Activated naive CD8-positive, alpha-beta T cell treated with anti-CD3 and anti-CD28 coated beads for 36 hours (primary cell): ENCODE measurements at regions not wholly inside any gene's neighbourhood (a gene's known extent, or its start where the extent isn't known, plus 50 kb on each side); places are given as distances from the start of the nearest gene placed in this dataset.

Experiments
- DNase-seq: peaks from one replicate; pipeline ENCODE4 v3.0.0; 2021
- H3K27ac Mint-ChIP-seq: one replicate; pipeline ENCODE4 v1.8.0; 2022; ENCODE audit warnings: mild to moderate bottlenecking, moderate library complexity, mixed read lengths
- H3K27me3 Mint-ChIP-seq: one replicate; pipeline ENCODE4 v1.8.0; 2022; ENCODE audit warnings: mild to moderate bottlenecking, mixed read lengths
- H3K36me3 Mint-ChIP-seq: one replicate; pipeline ENCODE4 v1.8.0; 2021; ENCODE audit warnings: mild to moderate bottlenecking, mixed read lengths
- H3K4me1 Mint-ChIP-seq: one replicate; pipeline ENCODE4 v1.8.0; 2021; ENCODE audit warnings: mixed read lengths
- H3K4me3 Mint-ChIP-seq: one replicate; pipeline ENCODE4 v1.8.0; 2022; ENCODE audit warnings: mild to moderate bottlenecking, moderate library complexity, mixed read lengths
- H3K9me3 Mint-ChIP-seq: one replicate; pipeline ENCODE4 v1.8.0; 2022; ENCODE audit warnings: mixed read lengths

DNA sequence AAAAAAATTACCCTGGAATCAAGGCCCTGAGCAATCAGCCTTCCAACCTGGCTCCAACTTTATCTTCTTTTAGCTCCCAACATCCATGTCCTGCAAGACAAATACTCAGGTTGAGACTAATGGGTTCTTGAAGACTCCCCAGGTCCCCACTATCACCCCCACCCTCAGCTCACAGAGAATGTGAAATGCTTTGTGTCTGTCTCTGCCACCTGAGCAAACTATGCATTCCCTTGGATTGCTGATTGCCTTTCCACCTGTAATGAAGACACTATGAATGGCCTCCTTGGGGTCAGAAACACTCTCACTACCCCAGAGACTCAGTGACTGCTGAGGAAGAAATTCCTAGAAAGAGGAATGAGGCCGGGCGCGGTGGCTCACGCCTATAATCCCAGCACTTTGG is 121.2 kb upstream of the GALNT2 start:
- Mint-ChIP-seq H3K4me3 (no peak overlapping the region), H3K27ac (no peak overlapping the region), H3K9me3 (no peaks in the 10 kb centered on the region), H3K4me1 (no peaks in the 10 kb centered on the region), H3K27me3 (peaks cover 7% of the 10 kb centered on the region), H3K36me3 (no peaks in the 10 kb centered on the region)
- no peak for DNase-seq

DNA sequence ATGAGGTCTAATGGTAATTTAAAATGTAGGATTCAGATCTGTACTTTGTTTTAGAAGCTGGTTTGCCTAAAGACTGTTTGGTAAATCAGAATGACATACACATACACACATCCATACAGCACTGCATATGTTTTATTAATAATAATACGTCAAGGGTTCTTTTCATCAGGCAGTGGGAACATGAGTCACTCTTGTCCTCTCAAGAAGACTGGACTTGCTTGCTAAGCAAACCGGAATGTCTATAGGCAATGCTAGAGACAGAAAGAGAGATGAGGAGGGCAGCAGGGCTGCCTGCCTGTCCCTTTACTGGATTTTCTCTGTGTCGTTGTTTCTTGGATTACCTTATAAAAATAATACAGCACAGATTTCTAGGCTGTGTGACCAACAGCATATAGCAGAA is 119.1 kb upstream of the GALNT2 start:
- H3K36me3 Mint-ChIP-seq = no peaks in the 10 kb centered on the region
- no peak overlapping the region for H3K27ac Mint-ChIP-seq
- H3K9me3 Mint-ChIP-seq = no peaks in the 10 kb centered on the region
- H3K4me1 Mint-ChIP-seq = no peaks in the 10 kb centered on the region
- no peak for DNase-seq
- H3K4me3 Mint-ChIP-seq = no peak overlapping the region
- peaks cover 4% of the 10 kb centered on the region for H3K27me3 Mint-ChIP-seq

DNA sequence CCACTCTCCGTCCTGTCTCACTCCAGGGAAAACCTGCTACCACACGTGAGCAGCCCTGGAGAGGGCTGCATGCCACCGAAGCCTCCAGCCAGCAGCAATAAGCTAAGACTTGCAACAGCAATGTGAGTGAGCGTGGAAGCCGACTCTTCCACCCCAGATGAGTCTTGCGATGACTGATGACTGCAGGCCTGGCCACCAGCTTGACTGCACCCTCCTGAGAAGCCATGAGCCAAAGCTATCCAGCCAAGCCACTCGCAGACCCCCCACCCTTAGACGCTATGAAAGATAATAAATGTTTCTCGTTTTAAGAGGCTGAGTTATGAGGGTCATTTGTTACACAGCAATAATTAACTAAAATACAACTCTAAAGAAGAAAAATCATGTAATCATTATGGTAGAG is 118.6 kb upstream of the GALNT2 start:
- H3K4me1 Mint-ChIP-seq = no peaks in the 10 kb centered on the region
- H3K4me3 Mint-ChIP-seq = no peak overlapping the region
- H3K9me3 Mint-ChIP-seq = no peaks in the 10 kb centered on the region
- no peak overlapping the region for H3K27ac Mint-ChIP-seq
- DNase-seq = no peak
- H3K27me3 Mint-ChIP-seq = peaks cover 4% of the 10 kb centered on the region
- H3K36me3 Mint-ChIP-seq = no peaks in the 10 kb centered on the region

DNA sequence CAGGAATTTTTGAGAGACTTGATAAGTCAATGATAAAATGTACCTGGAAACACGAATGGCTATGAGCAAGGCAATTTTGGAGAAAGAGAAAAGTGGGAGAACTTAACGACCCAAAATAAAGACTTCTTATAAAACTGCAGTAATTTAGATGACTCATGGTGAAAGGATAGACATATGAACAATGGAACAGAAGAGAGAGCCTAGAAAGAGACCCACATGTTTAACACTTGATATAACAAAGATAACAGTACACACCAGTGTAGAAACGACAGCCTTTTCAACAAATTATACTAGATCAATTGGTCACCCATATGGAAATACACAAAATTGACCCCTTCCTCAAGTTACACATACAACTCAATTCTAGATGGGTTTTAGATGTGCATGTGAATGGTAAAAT is 117.5 kb upstream of the GALNT2 start:
- Mint-ChIP-seq H3K4me3 (no peak overlapping the region), H3K4me1 (peaks cover 5% of the 10 kb centered on the region), H3K9me3 (no peaks in the 10 kb centered on the region), H3K27ac (no peak overlapping the region), H3K36me3 (no peaks in the 10 kb centered on the region), H3K27me3 (peaks cover 4% of the 10 kb centered on the region)
- DNase-seq = no peak

DNA sequence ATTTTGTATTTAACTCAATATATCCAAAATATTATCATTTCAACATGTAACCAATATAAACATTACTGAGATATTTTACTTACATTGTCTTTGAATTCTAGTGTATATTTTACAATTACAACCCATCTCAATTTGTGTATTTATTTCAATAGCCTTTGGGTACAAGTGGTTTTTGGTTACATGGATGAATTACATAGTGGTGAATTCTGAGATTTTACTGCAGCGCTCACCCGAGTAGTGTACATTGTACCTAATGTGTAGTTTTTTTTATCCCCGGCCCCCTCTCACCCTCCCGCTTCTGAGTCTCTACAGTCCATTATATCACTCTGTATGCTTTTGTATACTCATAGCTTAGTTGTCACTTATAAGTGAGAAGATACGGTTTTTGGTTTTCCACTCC is 117.0 kb upstream of the GALNT2 start:
- no peaks in the 10 kb centered on the region for H3K9me3 Mint-ChIP-seq
- H3K27ac Mint-ChIP-seq = no peak overlapping the region
- H3K27me3 Mint-ChIP-seq = peaks cover 3% of the 10 kb centered on the region
- no peaks in the 10 kb centered on the region for H3K36me3 Mint-ChIP-seq
- H3K4me1 Mint-ChIP-seq = peaks cover 5% of the 10 kb centered on the region
- no peak for DNase-seq
- H3K4me3 Mint-ChIP-seq = no peak overlapping the region

DNA sequence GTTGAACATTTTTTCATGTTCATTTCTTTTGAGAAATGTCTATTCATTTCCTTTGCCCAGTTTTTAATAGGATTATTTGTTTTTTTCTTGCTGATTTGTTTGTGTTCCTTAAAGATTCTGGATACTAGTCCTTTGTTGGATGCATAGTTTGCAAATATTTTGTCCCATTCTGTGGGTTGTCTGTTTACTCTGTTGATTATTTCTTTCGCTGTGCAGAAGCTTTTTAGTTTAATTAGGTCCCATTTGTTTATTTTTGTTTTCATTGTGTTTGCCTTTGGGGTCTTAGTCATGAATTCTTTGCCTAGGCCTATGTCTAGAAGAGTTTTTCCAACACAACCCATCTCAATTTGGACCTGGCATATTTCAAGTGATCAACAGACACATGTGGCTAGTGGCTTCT is 116.1 kb upstream of the GALNT2 start:
- no peak overlapping the region for H3K27ac Mint-ChIP-seq
- peaks cover 5% of the 10 kb centered on the region for H3K4me1 Mint-ChIP-seq
- DNase-seq = no peak
- no peaks in the 10 kb centered on the region for H3K27me3 Mint-ChIP-seq
- no peak overlapping the region for H3K4me3 Mint-ChIP-seq
- H3K36me3 Mint-ChIP-seq = no peaks in the 10 kb centered on the region
- no peaks in the 10 kb centered on the region for H3K9me3 Mint-ChIP-seq

DNA sequence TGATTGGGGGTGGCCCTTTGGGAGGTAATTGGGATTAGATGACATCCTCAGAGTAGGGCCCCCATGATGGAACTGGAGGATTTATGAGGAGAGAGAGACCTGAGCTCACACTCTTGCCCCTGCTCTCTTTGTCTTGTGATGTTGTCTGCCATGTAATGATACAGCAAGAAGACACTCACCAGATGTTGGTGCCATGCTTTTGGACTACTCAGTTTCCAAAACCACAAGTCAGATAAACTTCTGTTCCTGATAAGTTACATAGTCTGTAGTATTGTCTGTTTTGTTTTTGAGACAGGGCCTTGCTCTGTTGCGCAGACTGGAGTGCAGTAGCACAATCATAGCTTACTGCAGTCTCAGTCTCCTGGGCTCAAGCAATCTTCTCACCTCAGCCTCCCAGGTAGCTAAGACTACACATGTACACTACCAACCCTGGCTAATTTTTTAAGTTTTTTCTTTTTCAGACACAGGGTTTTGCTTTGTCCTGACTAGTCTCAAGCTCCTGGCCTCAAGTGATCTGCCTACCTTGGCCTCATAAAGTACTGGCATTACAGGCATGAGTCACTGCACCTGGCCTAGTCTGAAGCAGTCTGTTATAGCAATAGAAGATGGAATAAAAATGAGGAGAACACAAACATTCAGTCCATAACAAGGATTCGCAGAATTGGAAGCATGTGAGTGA is 115.0 kb upstream of the GALNT2 start:
- Mint-ChIP-seq H3K36me3 (no peaks in the 10 kb centered on the region), H3K4me3 (no peak overlapping the region), H3K4me1 (peaks cover 5% of the 10 kb centered on the region), H3K9me3 (no peaks in the 10 kb centered on the region), H3K27ac (no peak overlapping the region), H3K27me3 (no peaks in the 10 kb centered on the region)
- DNase-seq = no peak

DNA sequence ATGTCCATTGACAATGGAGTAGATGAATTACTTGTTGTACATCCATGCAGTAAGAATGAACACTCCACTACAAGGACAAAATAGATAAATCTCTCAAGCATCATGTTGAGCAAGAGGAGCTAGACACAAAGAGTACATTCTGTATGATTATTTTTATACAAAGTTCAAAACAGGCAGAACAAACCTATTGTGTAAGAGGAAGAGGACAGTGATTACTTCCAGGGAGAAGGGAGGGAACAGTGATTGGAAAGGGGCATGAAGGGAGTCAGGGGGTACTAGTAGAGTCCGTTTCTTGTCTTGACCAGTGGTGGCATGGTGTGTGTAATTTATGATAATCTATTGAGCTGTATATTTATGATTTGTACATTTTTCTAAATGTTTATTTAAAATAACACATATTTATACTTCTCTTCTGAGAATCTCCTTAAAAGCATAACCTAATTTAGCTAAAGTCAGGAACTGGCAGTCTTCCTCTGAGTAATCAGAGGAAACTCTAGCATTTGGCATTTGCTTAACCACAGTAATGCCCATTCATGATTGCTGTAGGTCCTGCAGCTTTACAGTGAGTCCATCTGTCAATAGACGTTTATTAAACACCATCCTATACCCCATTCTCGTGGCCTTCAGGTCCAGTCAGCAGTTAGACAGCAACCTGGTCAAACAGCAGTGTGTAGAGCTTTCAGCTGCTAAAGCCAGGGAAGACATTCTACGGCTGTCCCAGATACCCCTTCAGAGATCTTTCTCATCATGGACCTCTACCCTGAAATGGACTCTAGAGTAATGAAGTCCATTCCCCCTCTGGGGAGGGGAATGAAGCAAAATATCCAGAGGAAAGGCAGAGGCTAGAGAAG is 114.1 kb upstream of the GALNT2 start:
- no peaks in the 10 kb centered on the region for H3K27me3 Mint-ChIP-seq
- H3K4me3 Mint-ChIP-seq = no peak overlapping the region

DNA sequence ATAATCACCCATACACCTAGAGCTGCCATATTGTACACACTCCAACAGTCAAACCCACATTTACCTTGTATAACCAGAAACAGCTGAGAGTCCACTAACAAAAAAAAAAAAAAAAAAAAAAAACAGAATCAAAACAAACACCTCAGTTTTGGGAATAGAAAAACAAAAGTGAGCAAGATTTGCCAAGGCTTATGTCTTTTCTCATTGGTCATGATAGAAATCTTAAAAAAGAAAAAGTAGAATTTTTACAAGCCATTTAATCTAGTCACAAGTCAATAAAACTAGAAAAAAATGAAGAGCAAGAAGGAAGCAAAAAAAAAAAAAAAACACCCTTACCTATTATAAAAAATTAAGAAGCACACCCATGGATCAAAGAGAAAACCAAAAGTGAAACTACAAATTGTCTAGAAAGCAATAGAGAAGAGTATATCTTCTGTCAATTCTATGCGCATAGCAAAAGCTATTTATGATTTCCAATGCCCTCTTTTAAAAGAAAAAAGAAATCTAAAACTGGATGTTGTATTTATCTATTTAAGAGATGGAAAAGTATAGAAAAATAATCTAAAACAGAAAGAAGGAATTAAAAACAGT is 113.2 kb upstream of the GALNT2 start:
- Mint-ChIP-seq H3K4me1 (peaks cover 9% of the 10 kb centered on the region), H3K4me3 (no peak overlapping the region), H3K36me3 (peaks cover 3% of the 10 kb centered on the region), H3K27me3 (no peaks in the 10 kb centered on the region), H3K9me3 (peaks cover 9% of the 10 kb centered on the region), H3K27ac (no peak overlapping the region)
- no peak for DNase-seq

More for the DNA sequence above, 114.1 kb upstream of the GALNT2 start:
- Mint-ChIP-seq H3K4me1 (peaks cover 9% of the 10 kb centered on the region), H3K36me3 (peaks cover 3% of the 10 kb centered on the region), H3K9me3 (peaks cover 6% of the 10 kb centered on the region), H3K27ac (no peak overlapping the region)
- no peak for DNase-seq

DNA sequence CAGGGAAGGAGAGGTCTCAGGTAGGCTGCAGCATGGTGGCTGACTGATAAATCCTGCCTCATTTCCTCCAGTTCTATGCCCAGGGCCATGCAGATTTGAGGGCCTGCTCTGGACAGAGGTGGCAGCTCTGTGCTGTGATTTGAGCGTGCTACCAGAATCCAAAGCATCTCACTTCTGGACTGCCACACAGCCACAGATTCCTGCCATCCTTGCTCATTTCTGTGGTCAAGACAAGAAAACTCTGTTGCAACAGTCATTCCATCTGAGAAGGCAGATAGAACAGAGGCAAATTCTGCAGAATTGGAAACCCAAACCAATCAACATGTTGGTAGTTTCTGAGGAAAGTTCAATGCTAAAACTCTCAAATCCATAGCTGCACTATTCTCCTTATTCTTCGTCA is 102.8 kb upstream of the GALNT2 start:
- no peaks in the 10 kb centered on the region for H3K36me3 Mint-ChIP-seq
- no peaks in the 10 kb centered on the region for H3K4me1 Mint-ChIP-seq
- H3K4me3 Mint-ChIP-seq = no peak overlapping the region
- no peak overlapping the region for H3K27ac Mint-ChIP-seq
- no peak for DNase-seq
- H3K9me3 Mint-ChIP-seq = no peaks in the 10 kb centered on the region
- H3K27me3 Mint-ChIP-seq = peaks cover 19% of the 10 kb centered on the region

DNA sequence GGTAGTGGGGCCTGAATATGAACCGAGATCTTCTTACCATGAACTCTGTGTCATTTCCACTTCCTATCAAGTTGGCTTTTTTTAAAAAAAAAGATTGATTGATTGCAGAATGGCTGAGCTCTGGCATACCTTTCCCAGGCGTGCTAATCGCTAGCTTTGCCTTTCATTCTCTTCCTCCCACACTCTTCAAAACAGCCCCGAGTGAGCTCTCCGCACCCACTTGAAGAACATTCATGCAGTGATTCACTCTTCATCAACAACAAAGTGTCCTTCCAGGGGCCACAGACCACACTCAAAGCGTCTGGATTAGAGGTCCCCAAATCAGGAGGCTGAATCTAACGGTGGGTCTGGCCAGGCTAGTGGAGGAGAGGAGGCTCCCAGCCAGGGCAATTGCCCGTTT is 96.3 kb upstream of the GALNT2 start:
- no peak overlapping the region for H3K27ac Mint-ChIP-seq
- no peaks in the 10 kb centered on the region for H3K36me3 Mint-ChIP-seq
- peaks cover 2% of the 10 kb centered on the region for H3K27me3 Mint-ChIP-seq
- no peaks in the 10 kb centered on the region for H3K4me1 Mint-ChIP-seq
- no peak overlapping the region for H3K4me3 Mint-ChIP-seq
- DNase-seq = no peak
- H3K9me3 Mint-ChIP-seq = peaks cover 7% of the 10 kb centered on the region

DNA sequence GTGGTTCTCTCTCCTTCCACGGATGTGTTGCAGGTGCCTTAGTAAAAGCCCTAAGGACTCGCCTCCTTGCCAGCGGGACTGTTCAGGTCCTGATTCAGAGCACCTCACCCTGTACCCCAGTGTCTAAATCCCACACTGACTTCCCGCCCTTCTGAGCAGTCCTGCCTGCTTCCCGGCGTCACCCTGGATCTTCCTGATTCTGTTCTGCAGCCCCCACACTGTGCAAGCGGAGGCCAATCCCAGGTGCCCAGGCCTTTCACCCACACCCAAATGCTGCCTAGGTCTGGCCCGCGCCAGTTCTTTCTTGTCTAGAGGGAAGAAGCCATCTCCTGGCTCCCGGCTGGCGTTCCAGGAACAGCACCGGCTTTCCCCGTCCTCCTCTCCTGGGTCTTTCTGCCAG is 95.9 kb upstream of the GALNT2 start:
- Mint-ChIP-seq H3K4me3 (no peak overlapping the region), H3K27ac (no peak overlapping the region), H3K9me3 (peaks cover 9% of the 10 kb centered on the region), H3K36me3 (no peaks in the 10 kb centered on the region), H3K27me3 (no peaks in the 10 kb centered on the region), H3K4me1 (no peaks in the 10 kb centered on the region)
- no peak for DNase-seq

DNA sequence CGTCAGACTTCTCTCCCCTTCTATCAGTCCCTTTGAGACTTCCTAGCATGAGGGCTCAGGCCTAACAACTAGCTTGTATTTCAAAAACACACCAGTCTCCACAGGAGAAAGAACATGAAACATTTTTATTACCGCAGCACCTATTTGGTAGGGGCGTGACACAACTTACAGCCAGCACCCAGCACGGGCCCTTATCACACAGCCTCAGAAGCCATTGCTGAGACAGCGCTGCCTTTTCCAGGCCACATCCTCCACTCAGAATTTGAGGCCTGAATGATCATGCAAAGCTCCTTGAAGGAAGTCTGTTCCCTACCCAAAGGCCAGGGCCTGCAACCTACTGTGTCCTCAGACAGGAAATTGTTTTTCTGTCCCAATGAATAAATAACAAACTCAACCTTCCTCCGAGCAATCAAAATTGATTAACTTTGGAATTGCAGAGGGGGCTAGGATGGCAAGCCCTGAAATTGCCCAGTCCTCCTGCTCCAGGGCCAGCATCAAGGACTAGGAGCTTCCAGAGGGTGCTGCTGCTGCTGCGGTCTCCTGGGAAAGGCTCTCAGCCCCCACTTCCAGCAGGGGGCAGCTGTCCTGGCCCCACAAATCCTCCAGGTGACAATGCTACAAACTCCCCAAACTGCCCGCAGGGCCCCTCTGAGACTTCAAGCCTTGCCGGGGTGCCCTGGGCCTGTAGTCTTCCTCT is 94.3 kb upstream of the GALNT2 start:
- Mint-ChIP-seq H3K27ac (no peak overlapping the region), H3K4me1 (no peaks in the 10 kb centered on the region), H3K9me3 (peaks cover 12% of the 10 kb centered on the region), H3K36me3 (no peaks in the 10 kb centered on the region), H3K4me3 (no peak overlapping the region), H3K27me3 (no peaks in the 10 kb centered on the region)
- DNase-seq = no peak

DNA sequence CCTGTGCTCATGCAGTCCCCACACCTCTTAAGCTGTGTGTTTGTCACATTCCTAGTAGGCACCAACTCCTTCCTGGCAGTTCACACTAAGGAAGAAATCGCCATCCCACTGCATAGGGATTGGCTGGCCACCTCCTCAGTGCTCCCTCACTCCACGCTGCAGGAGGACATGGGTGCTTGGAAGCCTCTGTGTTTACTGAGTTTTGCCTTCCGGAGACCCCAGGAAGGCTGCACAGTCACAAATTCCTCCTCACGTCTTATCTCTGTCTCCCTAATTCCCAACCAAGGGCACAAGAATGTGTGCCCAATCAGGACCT is 93.8 kb upstream of the GALNT2 start:
- peaks cover 12% of the 10 kb centered on the region for H3K9me3 Mint-ChIP-seq
- no peak overlapping the region for H3K4me3 Mint-ChIP-seq
- H3K36me3 Mint-ChIP-seq = no peaks in the 10 kb centered on the region
- no peaks in the 10 kb centered on the region for H3K4me1 Mint-ChIP-seq
- DNase-seq = no peak
- H3K27ac Mint-ChIP-seq = no peak overlapping the region
- H3K27me3 Mint-ChIP-seq = no peaks in the 10 kb centered on the region

DNA sequence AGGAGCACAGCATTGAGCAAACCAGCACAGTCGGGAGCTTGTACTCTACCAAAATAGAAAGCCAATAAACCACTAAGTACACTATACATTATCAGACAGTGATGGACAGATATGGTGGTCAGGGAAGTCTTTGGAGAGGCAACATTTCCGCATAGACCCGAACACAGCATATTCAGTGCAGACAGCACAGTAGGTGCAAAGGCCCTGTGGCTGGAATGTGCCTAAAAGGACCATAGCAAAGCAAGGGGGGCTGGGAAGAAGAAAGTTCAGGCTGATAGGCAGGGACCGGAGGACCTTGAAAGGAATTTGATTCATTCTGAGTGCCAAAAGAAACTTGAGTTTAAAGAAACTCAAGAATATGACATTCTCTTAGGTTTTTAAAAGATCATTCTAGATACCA is 92.0 kb upstream of the GALNT2 start:
- Mint-ChIP-seq H3K9me3 (peaks cover 12% of the 10 kb centered on the region), H3K4me1 (no peaks in the 10 kb centered on the region), H3K27me3 (peaks cover 11% of the 10 kb centered on the region), H3K27ac (no peak overlapping the region), H3K4me3 (no peak overlapping the region), H3K36me3 (no peaks in the 10 kb centered on the region)
- no peak for DNase-seq
